ENCODE measurements at regions not wholly inside any gene's neighbourhood (a gene's known extent, or its start where the extent isn't known, plus 50 kb on each side); places are given as distances from the start of the nearest gene placed in this dataset.

- TF ChIP-seq POLR2A (IDR thresholded peaks at IDR 0.05), result no peak
- TF ChIP-seq, protein P1, sequence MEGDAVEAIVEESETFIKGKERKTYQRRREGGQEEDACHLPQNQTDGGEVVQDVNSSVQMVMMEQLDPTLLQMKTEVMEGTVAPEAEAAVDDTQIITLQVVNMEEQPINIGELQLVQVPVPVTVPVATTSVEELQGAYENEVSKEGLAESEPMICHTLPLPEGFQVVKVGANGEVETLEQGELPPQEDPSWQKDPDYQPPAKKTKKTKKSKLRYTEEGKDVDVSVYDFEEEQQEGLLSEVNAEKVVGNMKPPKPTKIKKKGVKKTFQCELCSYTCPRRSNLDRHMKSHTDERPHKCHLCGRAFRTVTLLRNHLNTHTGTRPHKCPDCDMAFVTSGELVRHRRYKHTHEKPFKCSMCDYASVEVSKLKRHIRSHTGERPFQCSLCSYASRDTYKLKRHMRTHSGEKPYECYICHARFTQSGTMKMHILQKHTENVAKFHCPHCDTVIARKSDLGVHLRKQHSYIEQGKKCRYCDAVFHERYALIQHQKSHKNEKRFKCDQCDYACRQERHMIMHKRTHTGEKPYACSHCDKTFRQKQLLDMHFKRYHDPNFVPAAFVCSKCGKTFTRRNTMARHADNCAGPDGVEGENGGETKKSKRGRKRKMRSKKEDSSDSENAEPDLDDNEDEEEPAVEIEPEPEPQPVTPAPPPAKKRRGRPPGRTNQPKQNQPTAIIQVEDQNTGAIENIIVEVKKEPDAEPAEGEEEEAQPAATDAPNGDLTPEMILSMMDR (IDR thresholded peaks at IDR 0.05), result no peak
These were observed 648.0 kb downstream of the IRX1 start for GRCh38 chr5:4243479-4244264.

Data from esophagus squamous epithelium (tissue), 4 donors.